ENCODE measurements at regions not wholly inside any gene's neighbourhood (a gene's known extent, or its start where the extent isn't known, plus 50 kb on each side); places are given as distances from the start of the nearest gene placed in this dataset.
A peak's percentile ranks its signal among the peaks of the same experiment; 100 is the strongest.

DNA sequence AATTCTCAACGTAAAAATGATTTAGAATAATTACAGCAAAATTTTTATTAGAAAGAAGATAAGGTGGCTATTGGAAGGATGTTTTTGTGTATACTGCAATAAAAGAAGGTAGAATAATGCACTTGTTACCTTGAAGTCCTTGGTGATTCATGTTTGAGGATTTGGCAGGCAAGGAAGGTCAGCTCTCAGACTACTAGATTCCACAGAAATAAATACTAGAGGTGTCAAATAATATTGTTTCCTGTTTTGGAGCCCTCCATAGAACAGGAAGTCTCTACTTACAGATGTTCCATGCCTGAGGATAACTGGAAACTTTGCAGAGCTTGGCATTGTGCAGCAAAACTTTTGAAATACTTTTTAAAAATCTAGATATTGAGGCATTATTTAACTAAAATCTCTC is 284.3 kb upstream of the SYT1 start:
- TF ChIP-seq, protein P1, sequence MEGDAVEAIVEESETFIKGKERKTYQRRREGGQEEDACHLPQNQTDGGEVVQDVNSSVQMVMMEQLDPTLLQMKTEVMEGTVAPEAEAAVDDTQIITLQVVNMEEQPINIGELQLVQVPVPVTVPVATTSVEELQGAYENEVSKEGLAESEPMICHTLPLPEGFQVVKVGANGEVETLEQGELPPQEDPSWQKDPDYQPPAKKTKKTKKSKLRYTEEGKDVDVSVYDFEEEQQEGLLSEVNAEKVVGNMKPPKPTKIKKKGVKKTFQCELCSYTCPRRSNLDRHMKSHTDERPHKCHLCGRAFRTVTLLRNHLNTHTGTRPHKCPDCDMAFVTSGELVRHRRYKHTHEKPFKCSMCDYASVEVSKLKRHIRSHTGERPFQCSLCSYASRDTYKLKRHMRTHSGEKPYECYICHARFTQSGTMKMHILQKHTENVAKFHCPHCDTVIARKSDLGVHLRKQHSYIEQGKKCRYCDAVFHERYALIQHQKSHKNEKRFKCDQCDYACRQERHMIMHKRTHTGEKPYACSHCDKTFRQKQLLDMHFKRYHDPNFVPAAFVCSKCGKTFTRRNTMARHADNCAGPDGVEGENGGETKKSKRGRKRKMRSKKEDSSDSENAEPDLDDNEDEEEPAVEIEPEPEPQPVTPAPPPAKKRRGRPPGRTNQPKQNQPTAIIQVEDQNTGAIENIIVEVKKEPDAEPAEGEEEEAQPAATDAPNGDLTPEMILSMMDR (IDR thresholded peaks at IDR 0.05; ENCODE audit: borderline replicate concordance, control extremely low read depth, extremely low read depth, insufficient read depth, missing control alignments): no peak

DNA sequence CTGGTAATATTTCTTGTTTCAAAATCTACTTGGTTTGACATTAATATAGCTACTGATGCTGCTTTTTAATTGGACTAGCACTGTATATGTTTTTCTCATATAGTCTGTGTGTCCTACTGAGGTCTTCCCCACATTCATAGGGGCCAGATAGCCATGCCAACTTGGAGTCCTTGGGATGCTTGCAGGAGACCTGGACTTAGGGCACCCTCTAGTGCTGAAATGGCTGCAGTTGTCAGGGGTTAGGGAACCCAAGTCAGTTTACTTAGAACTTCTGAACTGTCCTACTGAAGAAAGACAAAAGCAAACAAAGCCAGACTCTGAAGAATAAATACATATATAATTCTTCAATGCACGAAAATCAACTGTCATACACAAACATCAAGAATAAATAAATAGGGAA is 279.9 kb upstream of the SYT1 start:
- in situ Hi-C loops (cut with MboI; ENCODE audit: low sequenced_read_pairs, unreplicated experiment): no loop called here
- no peak for DNase-seq (ENCODE audit: low spot score)

More for the DNA sequence above, 284.3 kb upstream of the SYT1 start:
- DNase-seq (ENCODE audit: low spot score): no peak
- in situ Hi-C loops (cut with MboI; ENCODE audit: low sequenced_read_pairs, unreplicated experiment): no loop called here

DNA sequence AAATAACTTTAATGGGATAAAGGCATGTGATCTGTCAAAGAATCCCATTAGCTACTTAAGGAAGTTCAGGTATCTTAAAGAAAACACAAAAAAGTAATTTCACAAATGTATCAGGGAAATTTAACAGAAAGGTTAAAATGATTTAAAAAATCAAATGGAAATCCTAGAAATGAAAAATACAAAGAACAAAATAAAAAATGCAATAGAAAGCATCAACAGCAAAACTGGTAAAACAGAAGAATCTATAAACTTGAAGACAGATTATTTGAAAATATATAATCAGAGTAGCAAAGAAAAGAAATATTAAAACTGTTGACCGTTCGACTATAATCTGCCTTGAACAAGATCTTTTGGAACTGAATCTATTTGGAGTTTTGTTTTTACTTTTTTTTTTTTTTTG is 279.4 kb upstream of the SYT1 start:
- TF ChIP-seq, protein P1 (IDR thresholded peaks at IDR 0.05; ENCODE audit: borderline replicate concordance, control extremely low read depth, extremely low read depth, insufficient read depth, missing control alignments): no peak
- in situ Hi-C loops (cut with MboI; ENCODE audit: low sequenced_read_pairs, unreplicated experiment): no loop called here

More for the DNA sequence above, 279.9 kb upstream of the SYT1 start:
- TF ChIP-seq, protein P1 (IDR thresholded peaks at IDR 0.05; ENCODE audit: borderline replicate concordance, control extremely low read depth, extremely low read depth, insufficient read depth, missing control alignments): peak; percentile 4

DNA sequence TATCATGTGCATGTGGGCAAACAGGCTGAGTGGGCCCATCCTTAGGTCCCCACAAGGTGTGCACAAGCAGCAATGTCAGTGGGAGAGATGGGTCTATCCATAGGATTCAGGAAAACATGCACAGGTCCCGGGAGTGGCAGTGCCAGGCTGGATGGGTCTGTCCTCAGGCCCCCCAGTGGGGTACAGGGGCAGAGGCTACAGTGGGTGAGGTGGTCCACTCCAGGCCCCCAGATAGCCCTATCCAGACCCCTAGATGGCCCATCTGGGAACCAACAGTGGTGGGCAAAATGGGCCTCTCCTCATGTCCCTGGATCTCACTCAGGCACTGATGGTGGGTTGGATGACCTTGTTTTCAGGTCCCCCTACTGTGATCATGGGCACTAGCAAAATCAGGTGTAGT is 277.8 kb upstream of the SYT1 start:
- TF ChIP-seq, protein P1 (IDR thresholded peaks at IDR 0.05; ENCODE audit: borderline replicate concordance, control extremely low read depth, extremely low read depth, insufficient read depth, missing control alignments): no peak
- in situ Hi-C loops (cut with MboI; ENCODE audit: low sequenced_read_pairs, unreplicated experiment): no loop called here
- DNase-seq (ENCODE audit: low spot score): no peak

More for the DNA sequence above, 279.4 kb upstream of the SYT1 start:
- no peak for DNase-seq (ENCODE audit: low spot score)

DNA sequence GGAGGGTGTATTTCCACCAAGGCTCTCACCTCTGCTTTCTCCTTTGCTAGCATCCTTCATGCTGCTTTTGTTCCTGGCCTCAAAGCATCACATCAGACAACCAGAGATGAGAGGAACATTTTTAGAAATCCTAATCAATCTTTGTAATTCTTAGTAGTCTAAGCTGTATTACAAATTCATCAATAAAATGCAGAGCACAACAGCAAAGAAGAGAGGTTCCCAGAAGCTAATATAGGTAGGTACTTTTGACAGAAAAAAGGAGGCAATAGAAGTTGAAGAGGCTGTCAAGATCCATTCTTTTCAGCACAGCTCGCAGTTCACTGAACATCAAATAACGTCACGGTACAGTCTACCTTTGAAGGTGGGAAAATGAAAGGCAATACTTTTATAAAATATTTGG is 265.2 kb upstream of the SYT1 start:
- TF ChIP-seq, protein P1 (IDR thresholded peaks at IDR 0.05; ENCODE audit: borderline replicate concordance, control extremely low read depth, extremely low read depth, insufficient read depth, missing control alignments): no peak
- DNase-seq (ENCODE audit: low spot score): no peak
- in situ Hi-C loops (cut with MboI; ENCODE audit: low sequenced_read_pairs, unreplicated experiment): no loop called here

DNA sequence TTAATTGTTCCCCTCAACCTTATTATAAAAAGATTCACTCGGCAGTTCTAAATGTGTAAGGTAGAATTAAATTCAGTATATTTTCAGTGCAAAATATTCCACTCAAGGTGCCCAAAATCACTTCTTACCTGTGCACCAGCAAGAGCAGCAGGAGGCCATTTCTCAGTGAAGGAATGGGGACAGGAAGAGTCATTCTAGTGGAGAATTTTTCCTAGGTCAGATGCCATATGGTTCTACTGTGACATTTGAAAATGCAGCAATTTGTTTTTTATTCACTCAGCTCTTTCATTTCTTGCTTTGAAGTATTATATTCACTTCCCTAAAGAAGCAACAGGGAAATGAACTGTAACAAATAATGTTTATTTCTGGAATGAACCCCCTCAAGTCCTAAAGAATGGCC is 264.0 kb upstream of the SYT1 start:
- in situ Hi-C loops (cut with MboI; ENCODE audit: low sequenced_read_pairs, unreplicated experiment): no loop called here
- TF ChIP-seq, protein P1 (IDR thresholded peaks at IDR 0.05; ENCODE audit: borderline replicate concordance, control extremely low read depth, extremely low read depth, insufficient read depth, missing control alignments): no peak
- no peak for DNase-seq (ENCODE audit: low spot score)

DNA sequence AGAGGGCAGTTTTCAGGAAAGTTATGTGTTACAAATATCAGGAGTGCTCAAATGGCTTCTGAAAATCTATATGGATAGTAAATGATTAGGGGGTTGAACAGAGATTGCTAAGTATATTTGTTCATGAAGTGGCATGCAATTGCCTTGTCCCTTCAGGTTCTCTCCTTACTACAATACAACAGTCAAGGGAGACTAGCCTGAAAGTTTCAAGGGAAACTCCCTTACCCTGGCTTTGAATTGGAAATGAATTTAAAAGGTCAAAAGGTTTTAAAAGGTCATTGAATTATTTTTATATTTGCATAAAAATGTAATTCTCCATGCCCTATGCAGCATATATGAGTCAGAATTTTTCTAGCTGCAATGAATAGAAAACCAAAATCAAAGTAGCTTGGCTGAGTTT is 253.1 kb upstream of the SYT1 start:
- no peak for DNase-seq (ENCODE audit: low spot score)
- TF ChIP-seq, protein P1 (IDR thresholded peaks at IDR 0.05; ENCODE audit: borderline replicate concordance, control extremely low read depth, extremely low read depth, insufficient read depth, missing control alignments): no peak
- in situ Hi-C loops (cut with MboI; ENCODE audit: low sequenced_read_pairs, unreplicated experiment): no loop called here
